GM12892 (cell line): ENCODE measurements at regions not wholly inside any gene's neighbourhood (a gene's known extent, or its start where the extent isn't known, plus 50 kb on each side); places are given as distances from the start of the nearest gene placed in this dataset.

Experiments
- POLR2A ChIP-seq: IDR thresholded peaks from 2 replicates; pipeline ENCODE4 v1.6.1; 2011; ENCODE audit warnings: low read depth, low read length, control low read depth
- POLR2AphosphoS5 ChIP-seq: IDR thresholded peaks from 2 replicates; pipeline ENCODE4 v1.6.1; 2011; ENCODE audit warnings: low read depth, low read length, control low read depth
- TAF1 ChIP-seq: IDR thresholded peaks from 2 replicates; pipeline ENCODE4 v1.6.1; 2011; ENCODE audit warnings: low read depth, mild to moderate bottlenecking, control low read depth, low read length, borderline replicate concordance

GRCh38 chr3:5343459-5343858 is 156.0 kb downstream of the EDEM1 start:
- TF ChIP-seq POLR2A (no peak), TAF1 (no peak), POLR2AphosphoS5 (no peak)
